HG03060 (cell line): ENCODE measurements at regions not wholly inside any gene's neighbourhood (a gene's known extent, or its start where the extent isn't known, plus 50 kb on each side); places are given as distances from the start of the nearest gene placed in this dataset.
A peak's percentile ranks its signal among the peaks of the same experiment; 100 is the strongest.
"Not testable (repeated sequence)": the region's sequence is repeated elsewhere in the genome, so short reads cannot be mapped to it uniquely, and the experiment has no call there.

ENCODE experiments used
- ATAC-seq: cut with Tn5 transposase; IDR thresholded peaks from one replicate; pipeline ENCODE4 v1.9.1; 2021; ENCODE audit warnings: low read depth, moderate number of reproducible peaks; ENCODE audit not compliant: unreplicated experiment

DNA sequence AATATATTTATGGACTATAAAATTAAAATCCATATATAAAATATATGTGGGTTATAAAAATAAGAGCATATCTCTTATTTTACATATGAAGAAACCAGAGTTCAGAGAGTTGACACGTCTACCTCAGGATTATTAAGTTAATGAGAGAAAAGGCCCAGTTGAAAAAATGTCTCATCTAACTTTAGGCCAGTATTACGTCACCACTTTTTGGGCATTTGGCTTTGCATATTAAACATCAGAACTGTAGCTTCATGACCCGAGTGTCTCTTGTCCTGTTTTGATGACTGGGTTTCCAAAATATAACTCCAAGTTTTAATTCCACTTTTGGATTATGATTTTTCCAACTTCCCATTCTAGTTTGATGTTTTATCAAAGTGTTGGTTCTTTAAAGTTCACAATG, 1026.1 kb downstream of the SLC6A15 start:
- no peak for ATAC-seq

DNA sequence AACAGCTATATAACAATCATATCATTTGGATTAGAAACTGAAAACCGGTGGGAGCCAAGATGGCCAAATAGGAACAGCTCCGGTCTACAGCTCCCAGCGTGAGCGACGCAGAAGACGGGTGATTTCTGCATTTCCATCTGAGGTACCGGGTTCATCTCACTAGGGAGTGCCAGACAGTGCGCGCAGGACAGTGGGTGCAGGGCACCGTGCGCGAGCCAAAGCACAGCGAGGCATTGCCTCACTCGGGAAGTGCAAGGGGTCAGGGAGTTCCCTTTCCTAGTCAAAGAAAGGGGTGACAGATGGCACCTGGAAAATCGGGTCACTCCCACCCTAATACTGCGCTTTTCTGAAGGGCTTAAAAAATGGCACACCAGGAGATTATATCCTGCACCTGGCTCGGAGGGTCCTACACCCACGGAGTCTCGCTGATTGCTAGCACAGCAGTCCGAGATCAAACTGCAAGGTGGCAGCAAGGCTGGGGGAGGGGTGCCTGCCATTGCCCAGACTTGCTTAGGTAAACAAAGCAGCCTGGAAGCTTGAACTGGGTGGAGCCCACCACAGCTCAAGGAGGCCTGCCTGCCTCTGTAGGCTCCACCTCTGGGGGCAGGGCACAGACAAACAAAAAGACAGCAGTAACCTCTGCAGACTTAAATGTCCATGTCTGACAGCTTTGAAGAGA, 1041.5 kb downstream of the SLC6A15 start:
- ATAC-seq: not testable (repeated sequence)

DNA sequence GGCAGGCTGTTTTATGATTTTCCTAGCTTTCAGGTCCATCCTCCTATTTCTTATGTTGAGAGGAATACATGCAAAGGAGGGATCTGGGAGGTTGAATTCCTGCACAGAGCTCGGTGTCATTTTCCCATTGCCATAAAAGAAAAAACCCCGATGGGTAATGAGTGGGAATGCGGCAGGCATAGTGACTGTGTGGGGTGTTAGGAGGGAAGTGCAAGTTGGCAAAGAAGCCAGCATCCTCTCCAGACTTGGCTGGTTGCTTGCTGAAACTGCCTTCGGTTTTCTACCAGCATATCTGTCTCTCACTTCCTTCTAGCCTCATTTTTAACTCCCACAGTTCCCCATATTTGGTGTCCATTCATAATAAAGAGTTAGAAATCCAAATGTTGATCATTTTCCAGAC, 1046.1 kb downstream of the SLC6A15 start:
- ATAC-seq: no peak

DNA sequence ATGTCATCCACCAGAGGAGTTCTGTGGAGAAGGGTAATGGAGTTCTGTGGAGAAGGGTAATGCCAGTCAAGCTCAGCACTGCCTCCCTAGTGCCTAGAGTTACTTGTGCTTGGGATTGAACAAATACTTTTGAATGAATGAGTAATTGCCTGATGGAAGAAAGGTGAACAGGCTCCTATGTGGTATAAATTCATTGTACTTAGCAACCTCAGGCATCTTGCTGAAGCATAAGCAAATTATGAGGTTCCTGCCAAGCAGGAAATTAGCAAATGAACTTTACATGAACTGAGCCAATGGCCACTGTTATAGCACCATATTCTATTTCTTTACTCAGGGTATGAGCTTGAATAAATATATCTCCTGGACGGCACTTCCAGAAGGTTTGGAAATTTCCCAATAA, 1047.2 kb downstream of the SLC6A15 start:
- ATAC-seq: no peak

DNA sequence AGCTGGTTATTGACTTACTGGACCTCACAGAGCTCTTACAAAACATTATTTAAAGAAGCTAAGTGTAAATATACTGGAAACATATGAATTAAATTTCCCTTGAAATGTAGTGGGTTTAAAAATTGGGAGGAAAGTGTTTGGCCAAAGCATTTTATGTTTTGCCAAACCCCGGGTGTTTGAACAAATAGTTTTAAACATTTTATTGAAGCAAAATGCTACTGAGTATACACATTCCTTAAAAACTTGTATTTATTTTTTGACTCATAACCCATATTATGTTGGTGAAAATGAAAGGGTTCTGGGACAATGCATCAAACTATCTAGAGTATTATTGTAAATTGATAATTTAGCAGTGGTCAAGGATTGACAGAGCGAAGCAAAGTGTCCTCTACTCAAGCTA, 1048.5 kb downstream of the SLC6A15 start:
- ATAC-seq: no peak

DNA sequence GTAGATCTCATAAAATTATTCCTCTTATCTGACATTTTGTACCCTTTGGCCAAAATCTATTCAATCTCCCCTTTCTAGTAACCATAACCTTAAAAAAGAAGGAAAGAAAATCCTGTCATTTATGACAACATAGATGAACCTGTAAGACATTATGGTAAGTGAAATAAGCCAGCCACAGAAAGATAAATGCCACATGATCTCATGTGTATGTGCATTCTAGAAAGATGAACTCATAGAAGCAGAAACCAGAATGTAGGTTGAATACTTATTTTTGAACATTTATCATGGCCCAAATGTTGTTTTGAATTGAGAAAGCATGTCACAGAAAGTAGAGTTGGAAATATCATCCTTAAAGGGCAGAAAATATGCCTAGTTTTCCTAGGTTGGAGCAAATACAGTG, 1053.6 kb downstream of the SLC6A15 start:
- ATAC-seq: no peak

DNA sequence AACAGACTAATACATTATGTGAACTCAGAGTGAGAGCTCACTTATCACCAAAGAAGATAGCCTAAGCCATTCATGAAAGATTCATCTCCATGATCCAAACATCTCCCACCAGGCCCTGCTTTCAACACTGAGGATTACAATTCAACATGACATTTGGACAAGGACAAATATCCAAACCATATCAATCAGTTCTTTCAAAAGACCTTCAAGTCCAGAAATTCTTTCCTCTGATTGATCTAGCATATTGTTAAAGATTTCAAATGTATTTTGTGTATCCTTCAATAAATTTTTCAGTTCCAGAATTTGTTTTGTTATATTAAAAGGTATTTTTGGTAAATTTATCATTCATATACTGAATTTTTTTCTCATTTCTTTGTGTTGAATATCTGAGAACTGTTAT, 1055.8 kb downstream of the SLC6A15 start:
- no peak for ATAC-seq

DNA sequence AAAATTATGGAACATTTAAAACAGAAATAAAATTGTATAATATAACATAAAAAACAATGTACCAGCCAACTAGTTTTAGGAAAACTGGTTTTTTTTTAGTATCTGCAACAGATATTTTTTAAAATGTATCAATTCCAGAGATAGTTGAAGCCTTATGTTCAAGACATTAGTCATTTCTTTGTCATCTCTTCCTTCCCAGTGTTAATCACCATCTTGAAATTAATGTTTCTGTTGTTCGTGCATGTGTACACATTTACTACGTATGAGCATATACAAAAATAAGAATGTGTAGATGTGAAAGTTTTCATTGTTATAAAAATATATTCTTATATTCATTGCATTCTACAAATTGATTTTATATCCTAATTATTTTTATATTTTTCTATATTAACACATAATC, 1062.1 kb downstream of the SLC6A15 start:
- ATAC-seq: no peak

DNA sequence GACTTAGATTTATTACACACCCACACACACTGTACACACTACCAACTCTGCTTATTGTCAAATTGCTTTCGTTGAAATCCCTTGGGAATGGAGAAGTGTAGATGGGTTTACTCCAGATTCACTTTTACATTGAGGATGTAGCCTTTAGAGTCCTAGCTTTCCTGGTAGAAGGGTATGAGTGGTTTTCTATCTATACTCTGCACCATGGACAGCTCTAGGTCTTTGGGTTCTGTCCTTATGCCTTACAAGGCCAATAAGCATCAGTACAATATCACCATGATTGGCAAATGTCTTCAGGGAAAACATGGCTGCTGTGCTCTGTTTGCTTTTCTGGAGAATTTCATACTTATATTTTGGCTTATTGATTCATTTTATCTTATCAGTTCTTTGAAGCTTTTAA, 1063.9 kb downstream of the SLC6A15 start:
- ATAC-seq: no peak

DNA sequence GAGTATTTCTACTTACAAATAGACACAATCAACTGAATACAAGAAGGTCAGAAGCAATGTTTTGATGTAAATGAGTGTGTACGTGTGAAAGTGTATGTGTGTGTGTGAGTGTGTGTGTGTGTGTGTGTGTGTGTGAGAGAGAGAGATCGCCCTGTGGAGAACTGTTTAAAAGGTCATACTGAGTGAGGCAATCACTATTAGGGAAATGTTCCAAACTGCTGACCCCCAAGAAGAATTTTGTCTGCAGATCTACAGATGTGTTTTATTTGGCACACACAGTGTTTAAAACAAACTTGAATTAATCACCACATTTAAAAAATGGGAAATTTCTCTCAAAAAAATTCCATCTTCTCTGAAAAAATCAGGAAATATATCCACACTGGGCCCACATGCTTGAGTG, 1069.1 kb downstream of the SLC6A15 start:
- ATAC-seq: no peak

DNA sequence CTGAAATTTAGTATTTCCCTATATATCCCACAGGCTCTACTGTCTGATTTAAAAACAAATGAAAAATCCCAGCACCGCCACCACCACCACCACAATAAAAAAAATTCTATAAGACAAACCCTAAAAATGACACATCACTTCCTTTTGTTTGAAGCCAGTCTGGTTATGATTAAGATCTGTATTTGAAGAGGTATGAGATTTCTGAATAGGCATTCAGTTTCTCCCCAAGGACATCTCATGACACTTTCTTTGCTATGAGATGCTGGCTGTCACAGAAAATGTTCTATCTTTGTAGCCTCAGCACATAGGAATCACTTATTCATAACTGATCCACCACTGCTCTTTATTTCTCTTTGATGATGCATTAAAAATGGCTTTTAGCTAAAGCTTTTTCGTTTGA, 1071.0 kb downstream of the SLC6A15 start:
- no peak for ATAC-seq

DNA sequence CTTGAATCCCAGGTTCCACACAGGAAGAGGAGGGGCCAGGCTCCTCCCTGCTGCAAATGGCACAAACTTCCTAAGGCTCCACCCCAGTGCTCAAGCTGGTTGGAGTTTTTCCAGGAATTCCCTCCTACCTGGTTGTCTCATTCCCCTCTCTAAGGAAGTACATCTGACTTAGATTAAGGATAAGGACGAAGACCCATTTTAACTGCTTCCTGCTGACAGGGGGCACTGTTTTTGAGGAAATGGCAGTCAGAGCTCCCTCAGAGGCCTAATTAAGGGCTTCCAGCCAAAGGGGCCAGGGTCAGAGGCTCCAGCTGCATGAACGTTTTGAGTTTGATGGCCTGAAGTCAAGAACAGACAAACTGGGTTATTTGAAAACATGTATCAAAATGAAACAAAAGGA, 1084.7 kb downstream of the SLC6A15 start:
- no peak for ATAC-seq

DNA sequence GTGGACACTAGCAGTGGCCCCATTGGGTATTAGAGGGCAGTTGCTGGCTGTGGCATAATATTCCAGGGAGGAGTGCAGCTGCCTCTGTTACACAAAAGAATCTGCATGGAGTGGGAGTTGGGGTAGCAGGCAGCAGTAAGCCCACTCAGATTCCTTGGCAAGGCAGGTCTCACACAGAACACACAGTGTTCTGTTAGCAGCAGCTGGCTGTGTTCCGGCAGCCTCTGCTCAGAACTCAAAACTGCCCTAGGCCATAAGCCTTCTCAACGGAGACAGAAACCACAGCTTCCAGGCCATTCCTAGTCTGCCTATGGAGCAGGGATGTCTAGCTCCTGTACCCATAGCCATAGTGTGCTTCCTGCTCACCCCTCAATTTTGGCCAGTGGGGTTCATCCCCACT, 1085.4 kb downstream of the SLC6A15 start:
- ATAC-seq: no peak

DNA sequence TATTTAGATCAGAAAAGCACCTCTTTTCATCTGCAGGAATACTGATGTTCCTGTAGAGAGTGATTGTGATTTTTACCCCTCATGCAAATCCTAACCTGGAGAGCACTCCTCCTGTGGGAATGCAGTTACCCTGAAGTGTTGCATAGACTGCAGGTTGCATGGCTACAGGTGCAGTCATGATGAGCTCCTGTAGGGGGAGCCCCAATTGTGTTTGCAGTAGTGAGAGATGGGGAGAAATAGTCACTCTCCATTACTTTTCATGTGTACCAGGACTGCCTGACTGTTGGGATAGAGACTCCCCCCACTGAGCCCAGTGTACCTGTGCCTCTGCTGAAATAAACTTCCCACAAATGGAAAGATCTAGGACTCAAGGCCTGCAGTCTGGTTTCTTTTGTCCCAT, 1086.5 kb downstream of the SLC6A15 start:
- no peak for ATAC-seq

DNA sequence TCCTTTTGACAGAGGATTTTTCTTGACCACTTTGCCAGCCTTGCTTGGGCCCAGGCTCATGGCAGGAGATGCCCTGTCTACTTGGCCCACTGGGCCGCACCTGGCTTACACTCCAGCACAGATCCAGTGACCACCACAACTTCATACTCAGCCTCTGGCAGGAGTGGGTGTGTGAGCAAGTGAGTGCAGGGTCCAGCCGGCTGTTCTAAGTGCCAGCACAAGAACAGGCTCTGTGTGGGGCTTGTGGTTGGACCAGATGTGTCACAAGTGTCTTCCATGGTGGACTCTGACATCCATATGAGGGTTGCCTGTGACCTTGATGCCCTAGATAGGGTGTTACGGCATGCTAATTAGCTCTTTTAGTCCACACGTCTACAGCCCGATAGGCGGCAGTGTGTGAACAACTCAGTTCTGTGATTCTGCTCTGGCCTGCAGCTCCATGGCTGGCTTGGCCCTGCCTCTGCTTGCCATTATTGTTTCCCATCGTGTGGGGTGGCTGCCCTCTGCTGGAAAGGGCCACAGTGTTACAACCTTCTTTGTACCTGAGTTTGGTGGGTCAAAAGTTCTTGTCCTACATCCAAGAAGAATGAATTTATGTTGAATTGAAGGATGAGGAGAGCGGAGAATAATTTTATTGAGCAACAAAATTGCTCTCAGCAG, 1089.1 kb downstream of the SLC6A15 start:
- peak; percentile 91 for ATAC-seq

DNA sequence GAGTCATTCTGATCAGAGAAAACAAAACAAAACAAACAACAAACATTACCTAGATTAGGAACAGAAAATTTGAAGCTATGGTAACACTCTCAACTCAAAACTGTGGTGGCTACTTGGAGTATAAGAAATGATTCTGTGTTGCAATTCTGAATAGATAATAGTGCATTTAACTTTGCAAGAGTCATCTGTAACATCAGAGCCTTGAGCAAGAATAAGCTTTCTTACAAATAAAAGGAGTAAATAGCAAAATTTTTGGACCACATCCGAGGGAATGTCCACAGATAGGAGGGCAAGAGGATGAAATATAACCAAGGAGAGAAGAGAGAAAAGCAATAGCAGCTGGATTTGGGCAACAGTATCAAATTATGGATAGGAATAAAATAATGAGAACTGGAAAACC, 1090.6 kb downstream of the SLC6A15 start:
- ATAC-seq: no peak

DNA sequence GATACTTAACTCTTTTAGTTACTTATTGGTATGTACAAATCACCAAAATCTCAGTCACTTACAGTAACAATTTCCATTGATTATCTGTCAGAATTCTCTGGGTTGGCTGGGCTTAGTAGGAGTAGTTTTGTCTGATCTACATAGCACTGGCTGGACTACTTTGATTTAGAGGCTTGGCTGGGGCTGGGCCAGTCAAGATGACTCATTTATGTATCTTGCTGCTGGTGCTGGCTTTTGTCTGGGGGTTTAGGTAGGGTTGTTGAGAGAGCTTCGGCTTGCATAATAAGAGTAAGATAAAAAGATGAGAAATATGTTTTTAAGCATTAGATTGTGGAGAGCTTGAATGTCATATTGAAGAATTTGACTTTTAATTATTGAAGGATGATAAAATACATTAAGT, 1093.7 kb downstream of the SLC6A15 start:
- ATAC-seq: no peak

DNA sequence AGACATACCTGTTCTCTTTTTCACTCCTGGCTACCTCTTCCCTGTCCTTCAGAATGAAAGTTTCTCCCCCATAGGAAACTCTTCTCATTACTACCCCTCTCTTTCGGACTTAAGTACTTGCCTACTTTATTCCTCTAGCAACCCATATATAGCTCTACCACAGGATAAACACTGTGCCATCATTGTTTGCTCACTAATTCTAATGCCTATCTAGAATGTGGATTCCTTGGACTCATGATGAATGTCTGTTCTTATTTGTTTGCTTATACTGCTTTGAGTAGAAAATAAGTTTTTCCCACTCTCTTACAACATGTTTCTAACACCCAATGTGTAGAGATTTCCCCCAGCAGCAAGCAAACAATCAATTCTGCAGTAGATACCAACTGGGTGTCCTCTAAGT, 1094.9 kb downstream of the SLC6A15 start:
- no peak for ATAC-seq

DNA sequence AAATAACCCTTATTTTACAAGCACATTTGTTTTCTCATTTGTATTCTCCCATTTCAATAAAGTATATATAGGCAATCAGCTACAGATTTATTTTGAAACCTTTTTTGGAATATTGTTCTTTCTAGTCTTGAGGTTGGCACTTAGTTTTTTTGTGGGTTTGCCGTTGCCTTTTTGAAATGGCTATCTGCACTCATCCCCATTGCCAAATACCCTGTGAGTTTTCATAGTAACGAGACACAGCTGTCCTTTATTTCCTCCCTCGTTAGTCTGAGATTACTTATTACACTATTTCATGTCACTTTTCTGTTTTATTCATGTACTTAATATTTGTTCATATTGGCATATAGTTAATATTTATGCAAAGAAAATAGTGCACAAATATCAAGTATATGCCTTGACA, 1104.0 kb downstream of the SLC6A15 start:
- ATAC-seq: no peak

DNA sequence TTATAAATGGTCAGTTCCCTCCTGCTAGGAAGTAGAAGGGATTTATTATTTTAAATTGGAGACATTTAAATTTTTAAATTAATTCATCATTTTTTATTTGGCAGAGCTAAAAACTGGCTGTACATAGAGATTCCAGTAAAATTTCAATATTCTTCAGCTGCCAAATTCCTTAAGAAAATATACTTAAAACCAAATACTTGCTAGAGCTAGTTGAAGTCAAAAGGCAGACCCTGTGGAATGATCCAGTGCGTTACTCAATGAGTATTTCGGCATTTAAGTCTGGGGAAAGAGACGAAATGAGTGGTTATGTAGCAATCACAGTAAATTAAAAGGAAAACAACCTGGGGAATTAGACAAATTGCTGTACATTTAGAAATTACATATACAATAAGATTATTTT, 1104.7 kb downstream of the SLC6A15 start:
- no peak for ATAC-seq

DNA sequence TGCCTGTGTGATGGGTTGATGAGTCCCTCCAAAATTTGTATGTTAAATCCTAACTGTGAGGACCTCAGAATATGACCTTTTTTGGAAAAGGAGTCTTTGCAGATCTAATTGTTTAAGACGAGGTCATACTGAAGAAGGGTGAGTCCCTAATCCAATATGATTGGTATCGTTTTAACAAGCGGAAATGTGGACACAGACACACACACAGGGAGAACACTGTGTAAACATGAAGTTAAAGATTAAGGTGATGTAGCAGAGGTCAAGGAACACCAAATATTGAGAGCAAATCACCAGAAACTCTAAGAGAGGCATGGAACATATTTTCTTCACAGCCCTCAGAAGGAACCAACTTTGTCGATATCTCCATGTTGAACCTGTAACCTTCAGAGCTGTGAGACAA, 1106.7 kb downstream of the SLC6A15 start:
- ATAC-seq: no peak

DNA sequence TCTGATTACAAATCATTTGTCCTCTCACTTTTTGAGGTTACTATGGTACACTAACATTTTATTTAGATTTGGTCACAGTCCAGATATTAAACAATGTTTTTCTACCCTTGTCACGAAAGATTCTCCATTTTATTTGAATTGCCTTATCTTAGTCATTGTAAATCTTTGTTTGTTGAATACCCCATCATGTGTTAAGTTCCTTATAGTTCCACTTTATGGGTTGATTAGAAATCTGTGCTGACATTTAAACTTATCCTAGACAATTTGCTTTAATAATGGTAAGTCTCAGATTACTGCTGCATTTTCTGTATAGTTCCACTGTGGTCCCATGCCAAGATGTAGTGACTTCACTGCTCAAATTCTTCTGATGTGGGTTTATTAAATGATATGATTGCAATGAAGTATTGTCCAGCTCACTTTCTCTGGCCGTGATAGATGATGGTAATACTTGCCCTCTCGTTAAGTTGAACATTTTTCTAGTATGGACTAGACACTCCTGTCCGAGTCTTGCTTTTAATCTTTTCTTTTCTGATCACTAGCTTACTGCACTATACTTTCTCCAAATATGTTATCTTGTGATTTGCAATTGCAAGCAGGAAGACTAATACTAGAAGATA, 1107.3 kb downstream of the SLC6A15 start:
- ATAC-seq: no peak
